HUDEP-2 (cell line): ENCODE measurements at regions not wholly inside any gene's neighbourhood (a gene's known extent, or its start where the extent isn't known, plus 50 kb on each side); places are given as distances from the start of the nearest gene placed in this dataset.
"Not testable (repeated sequence)": the region's sequence is repeated elsewhere in the genome, so short reads cannot be mapped to it uniquely, and the experiment has no call there.

Experiments
- DNase-seq, 76 experiments: peaks; one replicate each; lab custom pipeline; 2025; ENCODE audit not compliant: unreplicated experiment in 76 of 76; lab: John Stamatoyannopoulos, UW

DNA sequence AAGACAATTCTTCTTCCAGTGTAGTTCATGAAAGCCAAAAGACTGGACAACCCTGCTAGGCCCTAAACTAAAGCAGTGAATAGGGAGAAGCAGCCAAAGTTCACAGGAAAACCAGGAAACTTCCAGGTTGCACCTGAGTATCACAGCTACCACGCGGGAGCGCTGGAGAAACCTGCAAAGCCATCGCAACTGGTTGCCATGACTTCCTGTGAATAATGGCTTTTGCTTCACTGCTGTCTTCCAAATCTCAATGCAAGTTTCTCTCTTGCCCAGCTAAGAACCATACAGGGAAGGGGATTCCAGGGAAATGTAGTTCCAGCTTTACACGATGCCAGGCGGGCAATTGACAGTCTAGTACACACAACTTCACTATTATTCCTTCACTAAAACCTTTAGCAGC is 114.1 kb downstream of the GXYLT1 start:
- no peak for DNase-seq

DNA sequence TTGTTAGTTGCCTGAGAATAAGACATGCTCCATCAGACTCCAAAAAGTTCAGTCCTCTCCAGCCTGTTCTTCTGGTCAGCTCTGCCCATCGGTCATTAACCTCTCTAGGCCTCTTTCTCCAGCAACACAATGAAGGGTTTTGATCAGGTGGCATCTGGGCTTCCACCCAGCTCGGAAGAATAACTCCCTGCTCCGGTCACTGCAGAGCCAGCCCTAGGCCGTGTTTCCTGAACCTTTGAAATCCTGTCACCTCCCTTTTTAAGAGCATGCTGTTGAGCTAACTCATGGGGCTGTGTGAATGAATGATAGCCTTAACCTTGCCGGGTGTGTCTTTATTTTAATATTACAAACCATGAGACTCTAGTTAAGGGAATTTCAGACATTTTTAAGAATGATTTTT is 117.1 kb downstream of the GXYLT1 start:
- DNase-seq, result no peak

DNA sequence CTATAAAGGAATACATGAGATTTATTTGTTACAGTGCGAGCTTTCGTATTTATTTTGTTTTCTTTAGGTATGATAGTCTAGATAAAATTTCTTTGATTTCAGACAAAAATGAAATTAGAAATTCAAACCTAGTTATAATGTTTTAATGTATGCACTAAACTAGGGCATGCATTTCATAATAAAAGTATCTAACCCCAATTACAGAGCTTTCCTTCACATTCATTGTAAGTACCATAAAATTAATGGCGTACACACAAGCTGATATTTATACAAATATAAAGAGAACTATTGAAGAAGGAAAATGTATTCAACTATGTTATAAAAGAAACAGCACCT is 120.2 kb downstream of the GXYLT1 start:
- DNase-seq, result no peak

DNA sequence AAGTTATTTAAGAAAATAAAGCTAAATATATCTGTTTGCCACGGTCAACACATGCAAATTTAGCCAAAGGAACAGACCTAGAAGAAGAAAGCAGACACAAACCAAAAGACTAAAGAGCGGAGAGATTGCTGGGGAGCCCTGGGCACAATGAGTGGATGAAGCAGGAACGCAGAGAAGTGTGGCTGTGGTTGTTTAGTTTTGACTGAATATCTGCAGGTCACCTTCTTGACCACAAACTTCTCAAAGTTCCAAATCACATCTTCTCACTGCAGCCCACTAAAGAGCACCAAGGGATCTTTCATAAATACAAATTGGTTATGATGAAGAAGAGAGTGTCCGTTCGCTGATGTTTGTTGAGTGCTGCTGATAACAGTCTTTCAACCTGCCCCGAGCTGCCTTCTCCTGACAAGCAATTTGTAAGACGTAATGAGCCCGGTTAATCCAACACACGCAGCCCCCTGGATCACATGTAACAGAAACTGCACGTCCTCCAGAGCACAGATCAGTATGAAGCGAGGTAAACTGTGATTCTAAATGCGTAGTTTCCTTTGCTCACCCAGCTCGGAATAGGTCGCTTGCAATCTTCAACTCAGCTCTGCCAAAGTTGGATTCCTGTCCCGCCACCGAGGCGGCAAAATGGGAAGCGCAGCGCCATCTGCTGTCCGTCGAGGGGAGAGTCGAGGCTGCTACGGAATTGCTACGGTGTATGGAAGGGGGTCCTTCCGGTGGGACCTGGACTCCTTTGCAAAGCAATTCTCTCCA is 120.8 kb downstream of the GXYLT1 start:
- DNase-seq, result peak in 69 of 76 experiments; percentile 9 to 79 (median 55)

DNA sequence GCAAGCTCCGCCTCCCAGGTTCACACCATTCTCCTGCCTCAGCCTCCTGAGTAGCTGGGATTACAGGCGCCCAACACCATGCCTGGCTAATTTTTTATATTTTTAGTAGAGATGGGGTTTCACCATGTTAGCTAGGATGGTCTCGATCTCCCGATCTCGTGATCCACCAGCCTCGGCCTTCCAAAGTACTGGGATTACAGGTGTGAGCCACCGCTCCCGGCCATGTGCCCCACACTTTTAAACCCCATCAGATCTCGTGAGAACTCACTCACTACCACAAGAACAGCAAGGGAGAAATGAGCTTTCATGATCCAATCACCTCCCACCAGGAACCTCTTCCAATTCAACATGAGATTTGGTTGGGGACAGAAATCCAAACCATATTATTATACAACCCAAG is 122.7 kb downstream of the GXYLT1 start:
- DNase-seq, result not testable (repeated sequence)

DNA sequence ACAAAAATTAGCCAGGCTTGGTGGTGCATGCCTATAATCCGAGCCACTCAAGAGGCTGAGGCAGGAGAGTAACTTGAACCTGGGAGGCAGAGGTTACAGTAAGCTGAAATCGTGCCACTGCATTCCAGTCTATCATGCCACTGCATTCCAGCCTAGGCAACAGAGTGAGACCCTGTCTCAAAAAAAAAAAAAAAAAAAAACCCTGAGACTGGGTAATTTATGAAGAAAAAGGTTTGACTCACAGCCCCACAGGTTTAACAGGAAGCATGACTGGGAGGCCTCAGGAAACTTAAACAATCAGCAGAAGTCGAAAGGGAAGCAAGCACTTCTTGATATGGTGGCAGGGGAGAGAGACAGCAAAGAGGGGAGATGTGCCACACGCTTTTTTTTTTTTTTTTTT is 123.2 kb downstream of the GXYLT1 start:
- DNase-seq, result no peak

DNA sequence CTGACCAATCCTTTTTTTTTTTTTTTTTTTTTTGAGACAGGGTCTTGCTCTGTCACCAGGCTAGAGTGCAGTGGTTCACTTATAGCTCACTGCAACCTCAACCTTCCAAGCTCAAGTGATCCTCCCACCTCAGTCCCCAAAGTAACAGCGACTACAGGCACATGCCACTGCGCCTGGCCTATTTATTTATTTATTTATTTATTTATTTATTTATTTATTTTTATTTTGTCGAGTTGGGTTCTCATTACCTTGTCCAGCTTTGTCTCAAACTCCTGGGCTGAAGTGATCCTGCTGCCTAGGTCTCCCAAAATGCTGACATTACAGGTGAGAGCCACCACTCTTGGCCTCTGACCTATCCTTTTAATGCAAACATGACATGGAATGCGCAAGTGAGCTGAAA is 124.4 kb downstream of the GXYLT1 start:
- no peak for DNase-seq

DNA sequence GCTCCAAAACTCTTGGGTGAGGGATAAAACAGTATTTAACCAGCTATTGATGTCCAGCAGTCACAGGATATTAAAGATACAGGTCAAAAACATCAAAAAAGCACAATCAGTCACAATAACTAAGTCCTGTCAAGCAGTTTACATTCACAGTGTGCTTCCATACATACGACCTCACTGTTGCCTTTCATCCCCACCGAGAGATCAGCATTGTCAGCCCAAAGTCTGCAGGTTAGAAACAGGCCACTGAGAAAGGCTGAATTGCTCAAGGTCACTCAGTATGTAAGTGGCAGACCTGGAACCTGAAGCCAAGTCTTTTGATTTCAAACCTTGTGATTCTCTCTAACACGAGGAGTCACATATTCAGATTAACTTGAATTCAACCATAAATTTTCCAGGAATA is 124.9 kb downstream of the GXYLT1 start:
- DNase-seq, result no peak

DNA sequence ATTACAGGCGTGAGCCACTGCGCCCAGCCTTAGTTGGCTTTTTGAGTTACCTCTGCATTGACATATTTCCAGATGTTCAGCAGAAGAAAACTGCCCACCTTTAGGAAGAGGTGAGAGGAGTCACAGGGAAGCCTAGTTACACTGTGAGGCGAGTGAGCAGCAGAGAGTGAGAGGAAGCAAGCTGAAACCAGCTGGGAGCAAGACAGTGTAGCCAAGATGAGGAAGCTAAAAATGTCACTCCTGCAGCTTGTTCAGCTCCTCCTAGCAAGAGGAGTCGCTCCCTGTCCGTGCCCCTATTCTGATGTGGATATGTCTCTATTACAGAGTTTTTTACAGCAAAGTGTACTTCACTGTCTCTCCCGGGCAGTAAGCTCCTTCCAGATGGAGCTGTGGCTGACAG is 127.6 kb downstream of the GXYLT1 start:
- DNase-seq, result no peak

DNA sequence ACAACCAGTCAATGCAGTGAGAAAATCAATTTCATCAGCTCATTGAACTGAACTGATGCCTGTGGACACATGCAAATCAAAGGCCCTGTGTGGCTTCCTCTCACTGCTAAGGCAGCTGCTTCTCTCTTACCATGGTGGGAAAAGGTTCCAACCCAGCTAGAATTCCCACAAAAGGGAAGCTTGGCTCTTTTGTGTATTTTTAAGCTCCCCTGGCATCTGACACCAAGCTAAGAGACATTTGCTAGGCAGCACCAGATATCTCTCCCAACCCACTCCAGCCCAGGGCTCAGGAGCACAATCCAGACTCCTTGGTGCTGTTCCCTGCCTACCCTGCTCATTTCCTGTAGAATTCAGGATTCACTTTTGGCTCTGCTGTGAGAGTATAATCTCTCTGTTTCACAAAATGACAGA is 129.6 kb downstream of the GXYLT1 start:
- no peak for DNase-seq

DNA sequence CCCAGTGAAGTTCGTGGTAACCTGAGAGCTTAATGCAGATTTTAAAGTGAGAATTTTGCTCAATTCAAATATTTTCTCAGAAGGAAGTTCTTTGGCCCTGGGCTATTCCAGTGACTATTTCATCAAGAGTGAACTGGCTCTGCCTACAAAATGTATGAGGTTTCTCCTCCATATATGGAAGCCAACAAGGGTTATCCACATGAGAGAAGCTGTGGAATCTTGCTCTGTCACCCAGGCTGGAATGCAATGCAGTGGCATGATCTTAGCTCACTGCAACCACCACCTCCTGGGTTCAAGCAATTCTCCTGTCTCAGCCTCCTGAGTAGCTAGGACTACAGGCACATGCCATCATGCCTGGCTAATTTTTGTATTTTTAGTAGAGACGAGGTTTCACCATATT is 132.2 kb downstream of the GXYLT1 start:
- DNase-seq, result not testable (repeated sequence)

DNA sequence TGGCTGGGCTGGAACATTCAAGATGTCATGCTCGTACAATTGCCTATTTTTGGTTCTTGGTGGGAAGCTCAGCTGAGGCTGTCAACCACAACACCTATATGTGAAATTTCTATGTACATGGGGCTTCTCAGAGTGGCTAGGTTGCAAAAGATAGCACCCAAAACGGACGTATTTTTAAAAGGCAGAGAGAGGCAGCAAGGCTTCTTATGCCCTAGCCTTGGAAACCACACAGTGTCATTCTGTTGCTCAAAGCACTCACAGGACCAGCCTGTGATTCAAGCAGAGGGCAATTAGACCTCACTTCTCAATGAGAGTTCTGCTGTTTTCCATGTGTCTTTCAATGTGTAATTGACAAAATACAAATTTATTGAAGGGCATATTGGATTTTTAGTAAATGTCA is 134.0 kb downstream of the GXYLT1 start:
- DNase-seq, result no peak

DNA sequence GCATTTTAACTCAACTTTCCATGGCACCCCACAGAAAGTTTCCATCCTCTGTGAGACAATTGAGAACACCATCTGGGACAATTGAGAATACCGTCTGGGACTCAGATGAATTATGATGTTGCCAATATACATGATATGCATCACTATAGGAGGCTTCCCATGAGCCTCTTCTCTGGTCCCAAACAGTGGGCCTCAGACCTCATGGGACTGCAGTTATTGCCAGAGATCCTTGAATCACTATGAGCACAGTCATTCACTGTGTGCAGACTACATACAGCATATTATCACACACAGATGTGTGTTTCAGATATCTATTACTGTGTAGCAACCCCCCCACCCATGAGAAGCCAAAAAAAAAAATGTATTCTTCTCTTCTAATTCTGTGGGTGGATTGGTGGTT is 134.4 kb downstream of the GXYLT1 start:
- DNase-seq, result peak in 4 of 76 experiments; percentile 0 to 30 (median 19)

DNA sequence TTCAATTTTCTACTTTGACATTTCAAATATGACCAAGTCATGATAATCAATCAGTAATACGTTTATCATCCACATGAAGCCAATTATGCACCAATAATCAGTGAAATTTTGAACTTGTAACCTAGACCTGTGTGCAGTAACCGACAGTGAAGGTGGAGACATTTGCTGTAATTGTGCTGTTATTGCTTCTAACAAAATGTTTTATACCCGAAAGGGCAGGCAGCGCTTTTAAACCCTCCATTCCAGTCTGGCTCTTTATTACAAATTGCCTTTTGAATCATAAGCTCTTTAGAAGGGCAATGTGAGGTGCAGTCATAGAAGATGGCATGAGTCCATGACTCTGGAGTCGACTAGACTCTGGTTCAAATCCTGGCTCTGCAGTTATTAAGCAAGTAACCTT is 135.7 kb downstream of the GXYLT1 start:
- DNase-seq, result no peak

DNA sequence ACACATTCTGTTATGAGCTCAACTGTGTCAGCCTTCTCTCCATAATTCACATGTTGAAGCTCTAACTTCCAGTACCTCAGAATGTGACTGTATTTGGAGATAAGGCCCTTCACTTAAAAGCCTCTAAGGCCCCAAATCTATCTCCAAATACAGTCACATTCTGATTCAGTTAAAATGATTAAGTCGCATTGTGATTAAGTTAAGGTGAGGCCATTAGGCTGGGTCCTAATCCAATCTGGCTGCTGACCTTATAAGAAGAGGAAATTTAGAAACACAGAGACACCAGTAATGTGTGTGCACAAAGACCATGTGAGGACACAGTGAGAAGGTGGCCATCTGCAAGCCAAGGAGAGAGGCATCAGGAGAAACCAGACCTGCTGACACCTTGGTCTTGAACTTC is 141.6 kb downstream of the GXYLT1 start:
- DNase-seq, result no peak

DNA sequence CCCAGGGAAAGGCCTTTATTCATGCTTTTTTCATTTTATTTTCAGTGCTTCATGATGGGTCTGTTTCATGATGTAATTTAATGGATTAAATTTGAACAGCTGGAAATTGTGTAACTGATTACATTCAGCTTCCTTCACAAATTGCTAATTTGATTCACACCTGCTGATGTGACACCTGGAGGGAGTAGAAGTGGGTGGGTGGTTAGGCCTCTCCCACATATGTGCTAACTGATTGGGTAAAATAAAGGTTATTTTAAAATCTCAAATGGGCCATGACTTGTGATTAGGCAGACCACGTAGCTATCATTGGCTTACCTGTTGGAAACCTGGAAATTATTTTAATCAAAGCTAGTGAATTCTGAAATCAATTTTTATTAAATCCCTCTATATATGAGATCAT is 142.1 kb downstream of the GXYLT1 start:
- no peak for DNase-seq

DNA sequence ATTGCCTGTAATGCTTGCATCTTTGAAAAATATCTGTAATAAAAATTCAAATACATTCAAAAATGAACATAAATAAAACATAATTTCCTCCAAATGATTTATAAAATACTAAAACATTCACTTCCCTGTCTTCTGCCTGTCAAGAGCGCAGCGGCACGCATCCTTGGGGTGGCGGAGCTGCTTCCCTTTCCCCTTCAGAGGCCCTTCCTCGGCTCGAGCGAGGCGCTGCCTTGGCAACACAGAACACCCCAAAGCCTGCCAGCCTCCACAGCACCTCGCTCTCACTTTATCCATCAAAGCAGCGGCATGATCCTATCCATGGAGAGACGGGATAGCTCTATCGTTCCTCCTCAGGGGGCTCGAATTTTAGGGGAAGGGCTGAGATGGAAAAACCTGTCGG is 146.2 kb downstream of the GXYLT1 start:
- DNase-seq, result no peak

DNA sequence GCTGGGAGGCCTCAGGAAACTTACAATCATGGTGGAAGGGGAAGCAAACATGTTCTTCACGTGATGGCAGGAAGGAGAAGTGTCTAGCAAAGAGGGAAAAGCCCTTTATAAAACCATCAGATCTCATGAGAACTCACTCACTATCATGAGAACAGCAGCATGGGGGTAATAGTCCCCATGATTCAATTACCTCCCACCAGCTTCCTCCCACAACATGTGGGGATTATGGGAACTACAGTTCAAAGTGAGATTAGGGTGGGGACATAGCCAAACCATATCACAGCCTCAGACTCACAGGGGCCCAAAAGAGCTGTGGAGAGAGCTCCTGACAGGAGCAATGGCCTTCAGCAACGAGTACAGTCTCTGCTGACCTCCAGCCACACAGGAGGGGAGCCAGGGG is 151.4 kb downstream of the GXYLT1 start:
- DNase-seq, result no peak

DNA sequence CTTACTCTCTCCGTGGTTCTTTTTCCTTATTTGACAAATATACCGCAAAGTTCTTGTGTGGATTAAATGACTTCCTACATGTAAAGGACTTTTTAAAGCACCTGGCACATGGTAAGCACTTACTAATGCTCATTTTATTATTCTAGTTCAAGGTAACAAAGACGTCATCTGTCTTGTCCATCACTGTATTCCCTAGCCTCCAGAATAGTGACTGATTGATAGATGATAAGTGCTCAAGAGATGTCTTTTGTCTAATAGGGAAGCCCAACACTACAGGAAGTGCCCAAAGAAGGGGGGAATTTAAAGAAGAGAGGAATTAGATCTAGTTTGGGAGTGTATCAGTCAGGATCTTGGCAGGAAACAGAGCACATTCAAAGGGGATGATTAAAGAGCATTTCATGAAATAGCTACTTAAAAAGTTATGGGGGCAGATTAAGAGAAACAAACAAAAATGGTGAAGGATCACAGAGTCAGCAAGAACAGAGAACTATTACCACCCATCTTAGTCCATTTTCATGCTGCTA is 151.9 kb downstream of the GXYLT1 start:
- no peak for DNase-seq

DNA sequence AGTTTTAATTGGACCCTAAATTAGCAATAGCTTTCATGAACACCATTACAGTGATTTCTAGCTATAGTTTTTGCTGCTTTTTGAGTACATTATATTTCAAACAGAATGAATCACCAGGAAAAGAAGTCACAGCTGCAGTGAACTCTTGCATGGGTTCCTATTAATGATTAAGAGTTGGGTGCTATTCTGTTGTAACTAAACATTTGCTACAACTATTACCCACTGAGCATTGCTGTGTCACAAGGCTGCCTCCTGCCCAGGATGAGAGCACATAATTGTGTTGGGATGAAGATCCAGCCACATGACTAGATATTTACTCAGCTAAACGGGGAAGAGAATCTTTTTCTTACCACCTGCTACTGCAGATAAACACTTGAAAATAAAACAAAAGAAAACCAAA is 152.7 kb downstream of the GXYLT1 start:
- DNase-seq, result no peak

DNA sequence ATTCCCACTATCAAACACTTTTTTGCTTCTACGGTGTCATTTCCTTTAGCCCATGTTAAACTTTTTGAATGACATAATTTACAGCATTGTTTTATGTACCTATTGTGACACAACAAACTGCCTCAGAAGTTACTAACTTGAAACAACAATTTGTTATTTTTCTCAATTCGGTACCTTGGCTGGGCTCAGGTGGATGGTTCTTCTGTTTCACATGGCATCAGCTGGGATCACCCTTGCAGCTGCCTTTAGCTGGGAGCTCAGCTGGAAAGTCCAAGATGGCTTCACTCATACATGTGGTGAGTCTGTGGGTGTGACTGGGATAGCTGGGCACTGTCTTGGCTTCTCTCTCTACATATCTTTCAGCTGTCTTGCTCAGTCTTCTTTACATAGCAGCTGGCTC is 156.0 kb downstream of the GXYLT1 start:
- no peak for DNase-seq

DNA sequence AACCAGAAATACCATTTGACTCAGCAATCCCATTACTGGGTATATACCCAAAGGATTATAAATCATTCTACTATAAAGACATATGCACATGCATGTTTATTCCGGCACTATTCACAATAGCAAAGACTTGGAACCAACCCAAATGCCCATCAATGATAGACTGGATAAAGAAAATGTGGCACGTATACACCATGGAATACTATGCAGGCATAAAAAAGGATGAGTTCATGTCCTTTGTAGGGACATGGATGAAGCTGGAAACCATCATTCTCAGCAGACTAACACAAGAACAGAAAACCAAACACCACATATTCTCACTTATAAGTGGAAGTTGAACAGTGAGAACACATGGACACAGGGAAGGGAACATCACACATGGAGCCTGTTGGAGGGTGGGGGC is 158.2 kb downstream of the GXYLT1 start:
- not testable (repeated sequence) for DNase-seq

DNA sequence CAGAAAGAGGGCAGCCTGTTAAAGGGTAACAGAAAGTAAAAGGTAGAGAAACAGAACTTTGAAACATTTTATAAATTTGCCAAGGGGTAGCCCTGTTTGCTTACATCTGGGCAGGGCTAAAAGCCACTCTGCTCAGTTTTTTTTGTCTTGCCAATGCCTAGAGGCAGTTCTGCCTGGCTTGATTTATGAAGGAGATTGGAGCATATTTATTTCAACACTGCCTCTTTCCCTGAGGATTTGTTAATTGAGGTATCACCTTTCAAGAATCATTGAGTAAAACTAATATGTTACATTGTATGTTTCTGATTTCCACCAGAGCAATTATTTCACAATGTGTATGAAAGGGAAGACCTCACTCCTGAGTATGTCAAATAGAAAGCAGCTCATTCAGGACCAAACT is 160.8 kb downstream of the GXYLT1 start:
- DNase-seq, result no peak
